ENCODE measurements at regions not wholly inside any gene's neighbourhood (a gene's known extent, or its start where the extent isn't known, plus 50 kb on each side); places are given as distances from the start of the nearest gene placed in this dataset.

DNA sequence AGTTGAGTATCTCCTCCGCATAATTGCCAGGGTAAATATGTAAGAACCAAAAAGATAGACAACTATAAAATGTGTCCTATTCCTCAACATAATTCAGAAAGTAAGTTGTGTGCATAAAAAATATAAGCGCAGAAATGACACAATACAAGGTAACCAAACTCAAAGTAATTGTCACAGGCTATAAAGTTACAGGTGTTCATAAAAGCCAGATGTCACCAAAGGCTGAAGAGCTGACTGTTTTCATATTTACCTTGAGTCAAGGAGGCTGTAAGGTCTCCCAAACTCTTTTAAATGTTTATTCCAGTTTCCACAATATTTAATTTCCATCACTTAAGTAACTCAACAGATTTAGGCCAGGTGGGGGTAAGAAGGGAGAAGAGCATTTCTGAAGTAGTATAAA is 192.2 kb upstream of the MARCKS start:
- Histone ChIP-seq H3K4me2 (no peak overlapping the region), H3K79me2 (ENCODE audit: insufficient read depth) (no peaks in the 10 kb centered on the region), H3K36me3 (replicated peaks in 1 of 2; ENCODE audit: control insufficient read depth in 1 of 2, insufficient read depth in 2 of 2, low read length in 1 of 2) (no peaks in the 10 kb centered on the region), H4K20me1 (ENCODE audit: insufficient read depth) (no peaks in the 10 kb centered on the region), H3K4me1 (ENCODE audit: control insufficient read depth in 1 of 2, insufficient read depth in 2 of 2, low read depth in 1 of 2, low read length in 1 of 2) (no peaks in the 10 kb centered on the region), H3K9me3 (no peaks in the 10 kb centered on the region), H2AFZ (ENCODE audit: low read depth) (no peak overlapping the region), H3K27ac (ENCODE audit: low read depth in 2 of 2, low read length in 1 of 2) (no peak overlapping the region), H3F3A (replicated peaks; ENCODE audit: insufficient read depth) (peaks cover 5% of the 10 kb centered on the region), H3K9me2 (no peaks in the 10 kb centered on the region), H3K27me3 (ENCODE audit: insufficient read depth) (no peaks in the 10 kb centered on the region), H3K4me3 (ENCODE audit: low read depth in 2 of 2, low read length in 1 of 2) (no peak overlapping the region), H3K9ac (no peak overlapping the region)
- ChIA-PET POLR2A (no interaction called here), CTCF (interaction anchor here (2.2 kb wide), 1 partner anchor 194 kb away, joined by 5 read pairs; no protein-coding TSS in a partner anchor)
- no peak for DNase-seq
- 98% methylated on average over 2 of the region's 2 CpGs for WGBS (ENCODE audit: low lambda C conversion rate)
- TF ChIP-seq EP300 (IDR thresholded peaks at IDR 0.05; ENCODE audit: borderline replicate concordance in 1 of 2, low read depth in 1 of 2, low read length in 1 of 2) (no peak), EZH2phosphoT487 (IDR thresholded peaks at IDR 0.05; ENCODE audit: borderline replicate concordance, low read depth) (no peak), CTCF (IDR thresholded peaks at IDR 0.05) (no peak), YY1 (IDR thresholded peaks at IDR 0.05; ENCODE audit: low read depth) (no peak), MXI1 (IDR thresholded peaks at IDR 0.05; ENCODE audit: low read depth, low read length) (no peak), USF1 (IDR thresholded peaks at IDR 0.05; ENCODE audit: borderline replicate concordance, low read depth) (no peak)
- TF ChIP-seq, protein P1, sequence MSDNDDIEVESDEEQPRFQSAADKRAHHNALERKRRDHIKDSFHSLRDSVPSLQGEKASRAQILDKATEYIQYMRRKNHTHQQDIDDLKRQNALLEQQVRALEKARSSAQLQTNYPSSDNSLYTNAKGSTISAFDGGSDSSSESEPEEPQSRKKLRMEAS (IDR thresholded peaks at IDR 0.05; ENCODE audit: low read depth), result no peak
- TF ChIP-seq, protein P2, sequence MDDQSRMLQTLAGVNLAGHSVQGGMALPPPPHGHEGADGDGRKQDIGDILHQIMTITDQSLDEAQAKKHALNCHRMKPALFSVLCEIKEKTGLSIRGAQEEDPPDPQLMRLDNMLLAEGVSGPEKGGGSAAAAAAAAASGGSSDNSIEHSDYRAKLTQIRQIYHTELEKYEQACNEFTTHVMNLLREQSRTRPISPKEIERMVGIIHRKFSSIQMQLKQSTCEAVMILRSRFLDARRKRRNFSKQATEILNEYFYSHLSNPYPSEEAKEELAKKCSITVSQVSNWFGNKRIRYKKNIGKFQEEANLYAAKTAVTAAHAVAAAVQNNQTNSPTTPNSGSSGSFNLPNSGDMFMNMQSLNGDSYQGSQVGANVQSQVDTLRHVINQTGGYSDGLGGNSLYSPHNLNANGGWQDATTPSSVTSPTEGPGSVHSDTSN (IDR thresholded peaks at IDR 0.05), result no peak
- TF ChIP-seq, protein P3, sequence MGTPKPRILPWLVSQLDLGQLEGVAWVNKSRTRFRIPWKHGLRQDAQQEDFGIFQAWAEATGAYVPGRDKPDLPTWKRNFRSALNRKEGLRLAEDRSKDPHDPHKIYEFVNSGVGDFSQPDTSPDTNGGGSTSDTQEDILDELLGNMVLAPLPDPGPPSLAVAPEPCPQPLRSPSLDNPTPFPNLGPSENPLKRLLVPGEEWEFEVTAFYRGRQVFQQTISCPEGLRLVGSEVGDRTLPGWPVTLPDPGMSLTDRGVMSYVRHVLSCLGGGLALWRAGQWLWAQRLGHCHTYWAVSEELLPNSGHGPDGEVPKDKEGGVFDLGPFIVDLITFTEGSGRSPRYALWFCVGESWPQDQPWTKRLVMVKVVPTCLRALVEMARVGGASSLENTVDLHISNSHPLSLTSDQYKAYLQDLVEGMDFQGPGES (IDR thresholded peaks at IDR 0.05; ENCODE audit: low read depth, low read length), result no peak

DNA sequence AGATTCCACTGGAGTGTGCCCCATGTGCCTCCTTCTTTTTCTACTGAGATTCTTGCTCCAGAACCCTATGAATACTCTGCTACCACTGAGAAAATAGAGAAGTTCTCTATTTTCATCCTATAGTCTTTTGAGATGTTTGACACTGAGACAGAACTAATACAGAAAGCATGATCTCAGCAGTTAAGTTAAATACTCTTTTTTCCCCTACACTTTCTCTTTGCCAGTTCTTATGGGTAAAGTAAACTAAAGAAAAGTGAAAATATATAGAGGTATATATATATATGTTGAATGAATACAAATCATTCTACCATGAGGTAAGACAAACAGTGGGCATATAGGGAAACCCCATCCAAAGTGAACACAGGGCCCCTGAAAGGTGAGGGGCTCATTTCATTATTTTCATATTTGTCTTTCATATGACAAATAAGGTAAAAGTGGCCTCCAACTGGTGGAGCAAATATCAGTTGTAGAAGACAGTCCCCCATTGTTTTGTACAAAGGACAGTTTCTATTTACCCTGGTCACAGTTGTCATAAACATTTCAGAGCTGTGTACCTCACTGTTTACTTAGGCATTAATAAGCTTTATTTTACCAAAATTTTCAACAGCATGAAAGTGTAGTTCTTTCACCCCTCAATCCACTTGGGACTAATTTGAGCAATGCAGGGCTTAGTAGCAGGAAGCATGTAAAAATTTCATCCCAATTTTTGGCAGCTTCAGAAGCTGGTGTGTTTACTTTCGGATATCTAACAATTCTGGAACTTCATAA is 188.3 kb upstream of the MARCKS start:
- Histone ChIP-seq H3K9me3 (no peaks in the 10 kb centered on the region), H3K27ac (ENCODE audit: low read depth in 2 of 2, low read length in 1 of 2) (no peak overlapping the region), H3K9ac (no peak overlapping the region), H3K9me2 (no peaks in the 10 kb centered on the region), H4K20me1 (ENCODE audit: insufficient read depth) (no peaks in the 10 kb centered on the region), H3K27me3 (ENCODE audit: insufficient read depth) (no peaks in the 10 kb centered on the region), H3F3A (replicated peaks; ENCODE audit: insufficient read depth) (peaks cover 13% of the 10 kb centered on the region), H3K4me2 (no peak overlapping the region), H3K4me1 (ENCODE audit: control insufficient read depth in 1 of 2, insufficient read depth in 2 of 2, low read depth in 1 of 2, low read length in 1 of 2) (peaks cover 0 to 16% of the 10 kb centered on the region in 2 experiments; a peak in 2 of 4 replicates), H2AFZ (ENCODE audit: low read depth) (no peak overlapping the region), H3K36me3 (replicated peaks in 1 of 2; ENCODE audit: control insufficient read depth in 1 of 2, insufficient read depth in 2 of 2, low read length in 1 of 2) (no peaks in the 10 kb centered on the region), H3K79me2 (ENCODE audit: insufficient read depth) (no peaks in the 10 kb centered on the region), H3K4me3 (ENCODE audit: low read depth in 2 of 2, low read length in 1 of 2) (no peak overlapping the region)
- no peak for TF ChIP-seq SIN3A (IDR thresholded peaks at IDR 0.05; ENCODE audit: borderline replicate concordance, low read depth, low read length)
- no peak for TF ChIP-seq FOXM1 (IDR thresholded peaks at IDR 0.05; ENCODE audit: low read depth)
- no peak for TF ChIP-seq POLR2AphosphoS5 (IDR thresholded peaks at IDR 0.05; ENCODE audit: low read depth, low read length)
- ChIA-PET CTCF (interaction anchor here (1.1 kb wide), 1 partner anchor 190 kb away, joined by 3 read pairs; no protein-coding TSS in a partner anchor), POLR2A (no interaction called here)
- WGBS (ENCODE audit: low lambda C conversion rate), result 96% methylated on average over 1 of the region's 1 CpG
- no peak for DNase-seq

All from SK-N-SH (cell line).